A204.1 (cell line): ENCODE measurements at regions not wholly inside any gene's neighbourhood (a gene's known extent, or its start where the extent isn't known, plus 50 kb on each side); places are given as distances from the start of the nearest gene placed in this dataset.
A peak's percentile ranks its signal among the peaks of the same experiment; 100 is the strongest.
"Not testable (repeated sequence)": the region's sequence is repeated elsewhere in the genome, so short reads cannot be mapped to it uniquely, and the experiment has no call there.

Experiments
- FAIRE-seq: peaks from 2 replicates; lab custom pipeline; 2012; peaks lifted over from hg19 to GRCh38; lab: Jason Lieb, UNC

GRCh38 chr2:192437653-192438052, 242.9 kb upstream of the TMEFF2 start:
- FAIRE-seq: no peak

GRCh38 chr2:192424243-192424642, 229.5 kb upstream of the TMEFF2 start:
- no peak for FAIRE-seq

GRCh38 chr2:192419786-192420185, 225.1 kb upstream of the TMEFF2 start:
- no peak for FAIRE-seq

GRCh38 chr2:192416060-192416459, 221.3 kb upstream of the TMEFF2 start:
- FAIRE-seq: no peak

- no peak for FAIRE-seq
These were observed 220.1 kb upstream of the TMEFF2 start for GRCh38 chr2:192414794-192415193.

GRCh38 chr2:192413812-192414681, 219.3 kb upstream of the TMEFF2 start:
- FAIRE-seq: no peak

- FAIRE-seq: not testable (repeated sequence)
These were observed 218.1 kb upstream of the TMEFF2 start for GRCh38 chr2:192412866-192413265.

- FAIRE-seq: no peak
These were observed 217.7 kb upstream of the TMEFF2 start for GRCh38 chr2:192412394-192412793.

- no peak for FAIRE-seq
These were observed 217.0 kb upstream of the TMEFF2 start for GRCh38 chr2:192411755-192412154.

- no peak for FAIRE-seq
These were observed 215.6 kb upstream of the TMEFF2 start for GRCh38 chr2:192410319-192410718.

- no peak for FAIRE-seq
These were observed 213.0 kb upstream of the TMEFF2 start for GRCh38 chr2:192407692-192408091.

- FAIRE-seq: no peak
These were observed 203.5 kb upstream of the TMEFF2 start for GRCh38 chr2:192398236-192398635.

GRCh38 chr2:192394605-192395004, 199.9 kb upstream of the TMEFF2 start:
- FAIRE-seq: peak; percentile 59

- FAIRE-seq: no peak
These were observed 196.3 kb upstream of the TMEFF2 start for GRCh38 chr2:192391041-192391440.

- FAIRE-seq: no peak
These were observed 195.7 kb upstream of the TMEFF2 start for GRCh38 chr2:192390401-192390800.

GRCh38 chr2:192384191-192384590, 189.5 kb upstream of the TMEFF2 start:
- not testable (repeated sequence) for FAIRE-seq

GRCh38 chr2:192381082-192381481, 186.3 kb upstream of the TMEFF2 start:
- no peak for FAIRE-seq

GRCh38 chr2:192379736-192380135, 185.0 kb upstream of the TMEFF2 start:
- no peak for FAIRE-seq

- FAIRE-seq: no peak
These were observed 182.4 kb upstream of the TMEFF2 start for GRCh38 chr2:192377173-192377572.

GRCh38 chr2:192373754-192374153, 179.0 kb upstream of the TMEFF2 start:
- no peak for FAIRE-seq

GRCh38 chr2:192373221-192373620, 178.5 kb upstream of the TMEFF2 start:
- FAIRE-seq: no peak

- FAIRE-seq: no peak
These were observed 175.2 kb upstream of the TMEFF2 start for GRCh38 chr2:192369969-192370368.

- no peak for FAIRE-seq
These were observed 162.5 kb upstream of the TMEFF2 start for GRCh38 chr2:192357217-192357616.
